Fibroblast of skin of scalp (primary cell): ENCODE measurements at regions not wholly inside any gene's neighbourhood (a gene's known extent, or its start where the extent isn't known, plus 50 kb on each side); places are given as distances from the start of the nearest gene placed in this dataset.
A peak's percentile ranks its signal among the peaks of the same experiment; 100 is the strongest.
"Not testable (repeated sequence)": the region's sequence is repeated elsewhere in the genome, so short reads cannot be mapped to it uniquely, and the experiment has no call there.

ENCODE experiments used
- DNase-seq: peaks from one replicate; pipeline ENCODE4 v3.0.0-alpha.2; 2013

DNA sequence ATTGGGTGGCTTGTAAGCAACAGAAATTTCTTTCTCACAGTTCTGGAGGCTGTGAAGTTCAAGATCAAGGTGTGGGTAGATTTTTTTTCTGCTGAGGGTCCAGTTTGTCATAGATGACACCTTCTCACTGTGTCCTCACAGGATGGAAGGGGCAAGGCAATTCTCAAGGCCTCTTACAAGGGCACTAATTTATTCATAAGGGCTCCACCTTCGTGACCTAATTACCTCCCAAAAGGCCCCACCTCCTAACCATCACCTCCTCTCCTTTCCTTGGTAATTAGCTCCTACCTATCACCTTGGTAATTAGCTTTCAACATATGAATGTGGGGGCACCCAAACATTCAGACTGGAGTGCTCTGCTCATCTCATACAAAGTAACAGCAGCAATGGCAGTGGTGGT, 92.3 kb upstream of the CD44 start:
- no peak for DNase-seq

DNA sequence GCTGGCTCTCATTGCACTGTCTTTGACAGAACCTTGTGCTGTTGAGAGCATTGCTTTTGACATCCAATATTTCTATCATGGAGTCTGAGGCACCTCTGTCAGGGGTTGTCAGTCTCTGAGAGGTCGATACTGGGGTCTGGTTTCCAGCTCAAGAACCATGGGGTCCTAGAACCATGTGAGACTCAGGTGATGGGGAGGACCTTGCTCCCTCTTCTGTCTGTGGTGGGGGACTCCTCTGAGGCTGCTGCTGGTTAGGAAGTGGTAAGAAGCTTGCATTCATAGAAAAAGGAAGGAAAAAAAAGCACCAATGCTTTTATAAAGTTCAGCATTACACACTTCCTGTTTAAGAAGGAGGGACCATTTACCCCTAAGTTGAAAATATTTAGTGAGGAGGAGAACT, 91.8 kb upstream of the CD44 start:
- no peak for DNase-seq

DNA sequence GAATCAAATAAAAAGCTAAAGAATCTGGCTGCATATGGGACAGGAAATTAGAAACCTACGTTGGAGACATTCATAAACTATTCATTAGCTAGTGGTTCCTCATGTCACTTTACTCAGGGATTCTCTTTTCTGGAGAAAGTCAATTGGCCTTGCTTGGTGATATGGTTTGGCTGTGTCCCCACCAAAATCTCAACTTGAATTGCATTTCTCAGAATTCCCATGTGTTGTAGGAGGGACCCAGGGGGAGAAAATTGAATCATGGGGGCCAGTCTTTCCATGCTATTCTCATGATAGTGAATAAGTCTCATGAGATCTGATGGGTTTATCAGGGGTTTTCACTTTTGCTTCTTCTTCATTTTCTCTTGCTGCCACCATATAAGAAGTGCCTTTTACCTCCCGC, 91.2 kb upstream of the CD44 start:
- no peak for DNase-seq

DNA sequence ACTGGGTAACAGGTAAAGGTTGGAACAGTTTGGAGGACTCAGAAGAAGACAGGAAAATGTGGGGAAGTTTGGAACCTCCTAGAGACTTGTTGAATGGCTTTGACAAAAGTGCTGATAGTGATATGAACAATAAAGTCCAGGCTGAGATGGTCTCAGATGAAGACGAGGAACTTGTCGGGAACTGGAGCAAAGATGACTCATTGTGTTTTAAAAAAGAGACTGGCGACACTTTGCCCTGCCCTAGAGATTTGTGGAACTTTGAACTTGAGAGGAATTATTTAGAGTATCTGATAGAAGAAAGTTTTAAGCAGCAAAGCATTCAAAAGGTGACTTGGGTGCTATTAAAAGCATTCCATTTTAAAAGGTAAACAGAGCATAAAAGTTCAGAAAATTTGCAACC, 90.6 kb upstream of the CD44 start:
- DNase-seq, result not testable (repeated sequence)

DNA sequence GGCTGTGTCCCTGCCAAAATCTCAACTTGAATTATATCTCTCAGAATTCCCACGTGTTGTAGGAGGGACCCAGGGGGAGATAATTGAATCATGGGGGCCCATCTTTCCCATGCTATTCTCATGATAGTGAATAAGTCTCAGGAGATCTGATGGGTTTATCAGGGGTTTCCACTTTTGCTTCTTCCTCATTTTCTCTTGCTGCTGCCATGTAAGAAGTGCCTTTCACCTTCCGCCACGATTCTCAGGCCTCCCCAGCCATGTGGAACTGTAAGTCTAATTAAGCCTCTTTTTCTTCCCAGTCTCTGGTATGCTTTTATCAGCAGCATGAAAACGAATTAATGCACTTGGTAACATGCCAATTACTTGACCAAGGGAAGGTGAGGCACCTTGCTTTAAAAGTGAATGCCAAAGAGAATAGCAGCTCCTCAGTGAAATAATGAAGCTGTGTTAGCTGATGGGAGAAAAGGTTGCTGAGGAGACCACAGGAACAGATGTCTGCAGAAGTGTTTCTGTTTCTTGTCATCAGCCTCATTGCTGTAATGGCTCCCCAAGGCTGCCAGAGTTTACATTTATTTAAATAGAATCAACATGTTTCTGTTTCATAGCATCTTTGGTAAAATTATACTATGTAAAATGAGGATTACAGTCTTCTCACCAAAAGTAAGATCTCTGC, 89.0 kb upstream of the CD44 start:
- DNase-seq, result no peak

DNA sequence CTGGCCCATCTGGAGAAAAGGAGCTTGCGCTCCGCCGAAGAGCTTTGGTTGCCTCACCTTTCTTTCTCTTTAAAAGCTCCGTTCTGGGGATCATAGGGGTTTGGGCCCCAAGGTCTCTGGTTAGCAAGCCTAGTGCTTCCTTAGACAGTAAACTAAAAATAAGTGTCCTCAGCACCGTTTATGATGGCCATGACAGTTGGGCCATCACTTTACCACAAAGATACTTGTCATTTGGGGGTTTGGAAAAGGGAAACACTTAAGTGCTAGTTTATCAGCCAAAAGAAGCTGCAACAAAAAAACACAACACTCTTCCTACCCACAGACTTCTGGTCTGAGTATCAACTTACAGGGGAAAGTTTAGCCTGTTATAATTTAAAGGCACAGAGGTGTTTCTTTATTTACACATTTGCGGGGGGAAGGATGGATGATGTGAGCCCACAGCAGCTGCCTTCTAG, 88.4 kb upstream of the CD44 start:
- DNase-seq, result no peak

DNA sequence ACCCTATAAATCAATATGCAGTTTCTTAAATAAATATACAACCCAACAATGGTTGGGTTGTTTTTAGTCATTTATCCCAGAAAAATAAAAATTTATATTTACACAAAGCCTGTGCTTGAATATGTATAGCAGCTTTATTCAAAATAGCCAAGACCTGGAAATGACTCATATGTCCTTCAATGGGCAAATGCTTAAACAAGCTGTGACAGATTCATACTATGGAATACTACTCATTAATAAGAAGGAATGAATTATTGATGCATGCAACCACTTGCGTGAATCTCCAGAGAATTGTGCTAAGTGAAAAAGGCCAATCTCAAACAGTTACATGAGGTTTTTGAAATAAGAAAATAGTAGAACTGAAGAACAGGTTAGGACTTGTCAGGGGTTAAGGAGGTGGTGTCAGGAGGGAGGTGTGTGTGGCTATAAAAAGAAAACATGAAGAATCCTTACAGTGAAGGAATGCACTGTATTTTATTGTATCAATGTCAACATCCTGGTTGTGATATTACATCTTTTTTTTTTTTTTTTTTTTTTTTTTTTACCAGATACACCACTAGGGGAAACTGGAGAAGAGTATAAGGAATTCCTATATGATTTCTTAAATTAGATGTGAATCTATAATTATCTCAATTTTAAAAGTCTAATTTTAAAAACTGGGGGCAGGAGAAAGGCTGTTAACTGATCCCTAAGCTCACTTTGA, 82.4 kb upstream of the CD44 start:
- peak; percentile 54 for DNase-seq

DNA sequence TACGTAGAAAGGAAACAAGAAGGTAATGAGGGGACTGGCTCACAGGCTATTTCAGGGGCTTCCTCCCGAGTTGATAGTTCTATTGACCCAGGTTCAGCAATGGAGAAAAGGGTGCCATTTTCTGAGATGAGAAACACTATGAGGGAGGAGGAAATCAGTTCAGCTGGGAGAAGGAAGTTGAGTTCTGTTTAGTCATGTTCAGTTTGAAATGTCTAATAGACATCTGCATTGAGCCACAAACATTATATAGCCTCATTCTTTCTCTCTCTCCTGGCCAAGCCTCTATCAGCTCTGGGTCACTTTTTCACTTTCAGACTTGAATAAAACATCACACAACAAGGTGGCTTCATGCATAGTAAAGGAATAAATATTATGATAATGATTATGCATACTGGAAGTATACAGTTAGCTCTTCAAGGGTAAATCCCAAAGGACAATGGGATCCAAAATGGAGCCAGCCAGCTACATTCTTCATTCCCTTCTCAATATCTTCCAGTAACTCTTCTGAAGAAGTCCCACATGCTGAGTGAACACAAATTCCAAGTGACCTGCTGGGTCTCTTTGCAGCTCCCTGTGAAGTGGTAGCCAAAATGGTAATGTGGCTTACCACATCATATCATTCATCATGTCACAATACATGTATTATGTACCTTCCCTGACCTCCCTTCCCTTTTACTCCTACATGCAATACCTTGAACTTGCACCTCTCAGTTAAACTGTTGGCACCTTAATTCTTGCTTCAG, 80.9 kb upstream of the CD44 start:
- peak; percentile 73 for DNase-seq

DNA sequence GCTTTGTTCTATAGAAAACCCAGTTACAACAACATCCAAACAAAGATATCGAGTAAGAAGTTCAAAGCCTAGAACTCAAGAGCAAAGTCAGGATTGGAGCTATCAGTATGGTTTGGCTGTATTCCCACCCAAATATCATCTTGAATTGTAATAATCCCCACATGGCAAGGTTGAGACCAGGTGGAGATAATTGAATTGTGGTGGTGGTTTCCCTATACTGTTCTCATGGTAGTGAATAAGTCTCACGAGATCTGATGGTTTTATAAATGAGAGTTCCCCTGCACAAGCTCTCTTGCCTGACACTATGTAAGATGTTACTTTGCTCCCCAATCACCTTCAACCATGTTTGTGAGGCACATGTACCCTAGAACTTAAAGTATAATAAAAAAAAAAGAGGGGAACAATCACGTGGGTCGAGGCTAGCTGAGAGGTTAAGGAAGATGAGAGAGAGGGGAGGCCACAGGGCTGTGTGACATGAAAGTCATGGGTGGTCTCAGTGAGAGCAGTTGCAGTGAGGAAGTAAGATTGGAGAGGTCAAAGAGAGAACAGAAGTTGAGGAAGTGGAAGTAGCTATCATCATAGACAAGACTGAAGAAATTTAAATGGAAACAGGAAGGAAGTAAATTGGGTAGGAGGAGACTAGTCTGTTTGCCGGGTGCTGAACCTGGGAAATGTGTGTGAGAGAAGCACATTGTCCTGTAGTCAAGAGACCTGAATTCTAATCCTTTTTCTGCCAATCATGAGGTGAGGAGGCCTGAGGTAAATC, 80.1 kb upstream of the CD44 start:
- DNase-seq, result no peak

DNA sequence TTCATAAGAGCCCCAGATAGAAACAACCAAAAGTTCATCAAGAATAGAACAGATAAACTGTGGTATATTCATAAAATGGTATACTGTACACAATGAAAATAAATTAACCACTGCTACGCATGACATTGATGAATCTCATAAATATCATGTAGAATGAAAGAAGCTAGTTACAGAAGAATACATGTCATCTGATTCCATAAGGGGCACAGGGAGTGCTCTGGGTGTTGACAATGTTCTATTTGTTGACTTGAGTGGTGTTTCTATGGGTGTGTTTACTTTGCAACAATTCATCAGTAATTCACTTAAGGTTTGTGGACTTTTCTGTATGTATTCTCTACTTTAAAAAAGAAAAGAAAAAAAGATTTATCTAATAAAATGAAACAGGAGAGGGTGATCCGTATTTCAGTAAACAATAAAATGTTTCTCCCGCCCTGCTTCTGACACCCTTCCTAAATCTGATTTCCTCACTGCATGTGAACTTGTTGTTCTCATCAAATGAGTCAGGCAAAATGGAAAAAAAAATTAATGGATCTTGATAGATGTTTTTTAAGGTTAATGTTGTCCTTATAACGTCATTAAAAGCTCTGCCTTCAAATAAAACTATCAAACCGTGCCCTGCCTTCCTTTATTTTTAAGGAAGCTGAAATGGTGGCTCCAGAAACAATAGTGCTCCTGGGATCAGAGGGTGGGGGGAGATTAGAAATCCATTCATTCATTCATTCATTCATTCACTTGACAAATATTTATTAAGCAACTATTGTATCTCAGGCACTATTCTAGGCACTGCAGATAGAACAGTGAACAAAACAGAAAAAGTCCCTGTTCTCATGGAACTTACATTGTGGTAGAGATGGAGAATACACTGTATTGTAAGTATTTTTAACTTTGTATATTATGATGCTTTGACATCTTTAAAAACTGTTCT, 77.2 kb upstream of the CD44 start:
- DNase-seq, result no peak

DNA sequence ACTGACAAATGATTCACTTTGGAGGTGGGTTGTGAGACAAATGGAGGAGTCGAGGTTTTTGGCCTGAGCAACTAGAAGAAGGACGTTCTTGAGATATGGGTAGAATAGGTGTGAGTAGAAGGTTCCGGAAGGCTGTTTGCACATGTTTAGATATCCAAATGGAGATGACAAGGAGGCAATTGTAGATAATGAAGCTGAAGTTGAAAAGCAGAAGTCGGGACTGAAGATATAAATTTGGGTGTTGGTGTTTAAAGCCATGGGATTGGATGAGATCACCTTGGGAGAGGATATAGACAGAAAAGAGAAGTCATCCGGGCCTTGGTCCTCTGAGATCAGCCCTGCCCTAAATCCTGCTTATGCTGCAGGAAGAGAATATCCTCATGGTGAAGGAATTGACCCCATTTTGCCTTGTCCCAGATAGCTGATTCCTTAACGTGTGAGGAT, 75.5 kb upstream of the CD44 start:
- no peak for DNase-seq

DNA sequence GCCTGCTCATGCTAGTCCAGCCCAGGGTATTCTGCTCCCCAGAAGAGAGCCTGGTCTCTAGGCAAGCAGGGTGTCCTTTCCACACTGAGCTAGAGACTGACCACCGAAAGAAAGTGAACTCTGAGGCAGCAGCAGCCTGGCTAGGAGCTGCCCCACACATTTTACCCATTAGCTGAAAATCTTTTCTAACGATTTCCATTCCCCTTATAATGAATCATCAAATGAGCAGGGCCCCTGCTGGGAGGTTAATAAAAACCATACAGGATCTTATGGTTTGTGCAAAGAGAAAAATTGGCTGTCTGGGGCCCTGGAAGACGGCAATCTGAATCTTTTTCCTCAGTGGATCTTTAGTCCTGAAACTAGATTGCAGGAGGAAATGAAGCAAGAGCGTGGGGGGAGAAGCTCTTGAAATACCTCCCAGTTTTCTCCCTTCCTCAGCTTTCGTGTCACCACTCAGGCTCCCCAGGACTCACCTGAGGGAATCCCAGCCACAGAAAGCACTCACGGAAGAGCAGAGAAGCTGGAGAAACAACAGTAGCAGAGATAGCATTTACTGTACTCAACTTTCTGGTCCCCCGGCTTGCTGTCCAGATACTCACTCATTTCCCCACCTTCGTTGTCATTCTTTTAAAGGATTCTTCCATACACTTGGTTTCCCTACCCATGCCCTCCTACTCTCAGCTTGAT, 74.7 kb upstream of the CD44 start:
- DNase-seq, result peak; percentile 95

DNA sequence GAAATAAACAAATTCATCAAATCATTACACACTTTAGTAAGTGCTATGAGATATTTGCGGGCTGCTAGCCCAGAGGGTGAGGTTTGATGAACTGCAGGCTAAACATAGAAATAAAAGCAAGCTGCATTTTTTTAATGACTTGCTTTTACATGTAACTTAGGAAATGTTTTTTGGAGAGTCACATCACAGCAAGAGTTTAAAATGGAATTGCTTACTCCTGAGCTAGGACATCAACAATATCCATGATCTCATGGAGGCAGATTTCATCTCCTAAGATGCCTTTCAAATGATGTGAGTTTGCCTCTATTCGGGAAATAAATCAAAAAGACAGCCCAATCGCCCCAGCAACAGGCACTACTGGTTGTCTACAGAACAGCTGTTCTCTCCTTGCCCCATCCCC, 73.4 kb upstream of the CD44 start:
- DNase-seq, result peak; percentile 81

DNA sequence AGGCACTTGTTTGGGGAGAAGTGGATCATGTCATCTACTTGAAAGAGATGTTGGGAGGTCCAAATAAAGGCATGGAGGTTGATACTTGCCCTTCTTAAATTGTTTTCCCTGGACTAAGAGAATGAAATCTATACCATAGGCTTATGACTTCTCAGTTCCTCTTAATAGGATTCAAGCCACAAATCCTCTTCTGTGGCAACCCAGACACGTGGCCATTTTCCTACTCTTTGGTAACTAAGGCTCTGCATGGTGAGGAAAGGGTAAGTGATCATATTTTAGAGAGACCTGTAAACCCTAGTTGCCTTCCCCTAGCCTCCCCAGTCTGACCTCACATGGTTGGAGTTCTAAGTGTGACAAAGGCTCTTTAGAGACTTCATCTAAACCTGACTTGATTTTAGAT, 72.9 kb upstream of the CD44 start:
- DNase-seq, result no peak

DNA sequence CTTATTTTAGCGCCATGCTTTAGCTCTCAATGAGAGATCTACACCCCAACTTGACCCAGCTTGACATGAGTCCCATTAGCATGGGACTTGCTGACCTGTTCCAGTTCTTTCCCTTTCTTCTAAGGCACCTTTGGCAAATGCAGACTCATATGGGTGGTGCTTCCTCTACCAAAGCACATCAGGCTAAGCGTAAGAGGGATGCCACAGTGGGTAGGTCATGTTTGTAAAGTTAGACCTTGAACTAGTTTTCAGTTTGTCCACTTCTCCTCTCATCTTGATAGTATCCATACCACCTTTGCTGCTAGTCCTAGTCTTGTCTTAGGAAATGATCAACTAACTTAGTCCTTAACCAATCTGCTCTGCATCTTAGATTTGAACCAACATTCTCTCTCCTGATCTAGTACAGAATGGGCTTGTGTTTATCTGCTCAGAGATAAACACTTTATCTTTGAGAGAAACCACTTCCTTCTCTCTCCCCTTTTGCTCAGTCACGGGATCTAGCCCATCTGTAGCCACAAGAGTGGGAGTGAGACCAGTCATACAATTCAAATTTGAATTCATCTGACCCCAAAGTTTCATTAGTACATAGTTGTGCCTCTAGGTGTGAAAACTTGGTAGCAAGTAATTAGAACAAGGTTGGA, 72.1 kb upstream of the CD44 start:
- DNase-seq, result no peak

DNA sequence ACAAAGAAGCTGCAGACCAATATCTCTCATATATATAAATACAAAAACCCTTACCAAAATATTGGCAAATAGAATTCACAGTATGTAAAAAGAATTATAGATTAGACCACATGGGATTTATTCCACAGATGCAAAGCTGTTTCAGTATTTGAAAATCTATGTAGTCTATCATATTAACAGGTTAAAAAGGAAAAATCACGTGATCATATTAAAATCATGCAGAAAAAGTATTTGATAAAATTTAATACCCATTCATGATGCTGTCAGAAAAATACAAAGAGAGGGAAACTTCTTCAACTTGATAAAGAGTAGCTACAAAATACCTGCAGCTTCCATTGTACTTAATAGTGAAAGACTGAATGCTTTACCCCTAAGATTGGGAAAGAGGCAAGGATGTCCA, 67.2 kb upstream of the CD44 start:
- DNase-seq, result no peak

DNA sequence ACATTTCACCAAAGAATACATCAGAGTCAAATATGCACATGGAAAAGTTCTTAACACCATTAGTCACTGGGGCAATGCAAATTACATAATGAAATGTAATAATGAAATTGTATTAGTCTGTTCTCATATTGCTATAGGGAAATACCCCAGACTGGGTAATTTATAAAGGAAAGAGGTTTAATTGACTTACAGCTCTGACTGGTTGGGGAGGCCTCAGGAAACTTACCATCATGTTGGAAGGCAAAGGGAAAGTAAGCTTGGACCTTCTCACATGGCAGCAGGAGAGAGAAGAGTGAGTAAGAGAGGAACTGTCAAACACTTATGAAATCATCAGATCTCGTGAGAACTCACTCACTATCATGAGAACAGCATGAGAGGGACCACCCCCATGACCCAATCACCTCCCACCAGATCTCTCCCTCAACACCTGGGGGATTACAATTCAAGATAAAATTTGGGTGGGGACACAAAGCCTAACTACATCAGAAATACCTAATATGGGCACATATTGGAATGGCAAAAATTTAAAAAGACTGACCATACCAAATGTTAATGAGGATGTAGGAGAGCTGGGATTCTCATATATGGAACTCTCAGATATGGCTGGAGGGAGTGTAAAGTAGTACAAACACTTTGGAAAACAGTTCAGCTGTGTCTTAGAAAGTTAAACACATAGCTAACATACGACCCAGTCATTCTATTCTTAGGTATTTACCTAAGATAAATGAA, 65.1 kb upstream of the CD44 start:
- peak; percentile 44 for DNase-seq

DNA sequence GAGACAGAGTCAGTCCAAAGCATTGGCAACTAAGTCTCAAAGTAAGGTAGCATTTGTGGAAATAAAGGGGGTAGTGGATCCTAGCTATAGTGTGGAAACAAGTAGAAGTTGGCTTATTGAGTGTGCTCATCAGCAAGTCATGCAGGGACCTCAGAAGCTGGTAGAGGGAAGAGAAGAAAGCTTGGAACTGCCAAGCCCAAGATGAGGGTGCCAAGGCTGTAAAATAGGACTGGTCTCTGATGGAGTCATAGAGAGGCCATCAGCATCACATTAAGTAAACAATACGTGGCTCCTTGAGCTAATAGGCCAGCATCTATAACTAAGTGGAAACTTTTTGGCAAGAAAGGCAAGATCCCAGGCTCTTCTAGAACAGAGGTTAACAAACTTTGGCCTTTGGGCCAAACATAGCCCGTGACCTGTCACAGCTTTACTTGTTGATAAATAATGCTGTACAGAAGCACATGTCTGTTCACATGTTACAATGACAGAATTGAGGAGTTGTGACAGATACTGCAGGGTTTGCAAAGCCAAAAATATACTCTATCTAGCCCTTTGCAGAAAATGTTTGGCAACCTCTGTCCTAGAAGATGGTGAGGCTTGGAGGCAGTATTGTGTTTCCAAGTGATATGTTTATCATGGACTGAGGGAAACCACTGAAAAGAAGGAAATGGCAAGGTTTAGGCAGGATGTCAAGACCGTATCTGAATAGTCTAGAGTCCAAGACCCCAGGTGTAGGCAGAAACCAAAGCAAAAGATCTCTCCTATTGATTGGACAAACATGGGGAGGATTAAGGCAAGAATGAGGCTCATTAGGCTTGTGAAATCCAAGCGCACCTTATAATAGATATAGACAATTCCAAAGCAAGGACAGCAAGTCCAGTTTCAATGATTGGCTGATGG, 62.5 kb upstream of the CD44 start:
- DNase-seq, result no peak
